ENCODE measurements at regions not wholly inside any gene's neighbourhood (a gene's known extent, or its start where the extent isn't known, plus 50 kb on each side); places are given as distances from the start of the nearest gene placed in this dataset.

GRCh38 chr7:81616951-81617350, 152.9 kb downstream of the HGF start:
- intact Hi-C loops (cut with DNase I, micrococcal nuclease) = no loop called here
- Histone ChIP-seq H3K36me3 (ENCODE audit: low read depth) (no peaks in the 10 kb centered on the region), H3K4me1 (ENCODE audit: low read depth) (no peaks in the 10 kb centered on the region), H3K4me3 (no peak overlapping the region), H3K9me3 (no peaks in the 10 kb centered on the region)
- TF ChIP-seq CTCF (IDR thresholded peaks at IDR 0.05) = no peak
- DNase-seq = no peak
- ATAC-seq = no peak

- no peak for DNase-seq
- intact Hi-C loops (cut with DNase I, micrococcal nuclease) = no loop called here
- TF ChIP-seq CTCF (IDR thresholded peaks at IDR 0.05) = no peak
These were observed 158.0 kb downstream of the HGF start for GRCh38 chr7:81611805-81612204.

GRCh38 chr7:81611040-81611439, 158.8 kb downstream of the HGF start:
- no peaks in the 10 kb centered on the region for H3K36me3 ChIP-seq (ENCODE audit: low read depth)
- H3K4me1 ChIP-seq (ENCODE audit: low read depth) = no peaks in the 10 kb centered on the region
- no peak for TF ChIP-seq CTCF (IDR thresholded peaks at IDR 0.05)
- H3K4me3 ChIP-seq = no peak overlapping the region
- DNase-seq (peak in 2 of 3 donors; percentile 14 to 32), ATAC-seq (no peak)
- intact Hi-C loops (cut with DNase I, micrococcal nuclease) = no loop called here
- H3K9me3 ChIP-seq = no peaks in the 10 kb centered on the region

More at GRCh38 chr7:81611805-81612204, 158.0 kb downstream of the HGF start:
- Histone ChIP-seq H3K9me3 (no peaks in the 10 kb centered on the region), H3K36me3 (ENCODE audit: low read depth) (no peaks in the 10 kb centered on the region), H3K4me3 (no peak overlapping the region), H3K4me1 (ENCODE audit: low read depth) (no peaks in the 10 kb centered on the region)
- no peak for ATAC-seq

- Histone ChIP-seq H3K9me3 (no peaks in the 10 kb centered on the region), H3K4me1 (ENCODE audit: low read depth) (no peaks in the 10 kb centered on the region), H3K4me3 (no peak overlapping the region), H3K36me3 (ENCODE audit: low read depth) (no peaks in the 10 kb centered on the region)
- DNase-seq = no peak
- TF ChIP-seq CTCF (IDR thresholded peaks at IDR 0.05) = no peak
- ATAC-seq = no peak
- intact Hi-C loops (cut with DNase I, micrococcal nuclease) = no loop called here
These were observed 161.0 kb downstream of the HGF start for GRCh38 chr7:81608748-81609382.

DNA sequence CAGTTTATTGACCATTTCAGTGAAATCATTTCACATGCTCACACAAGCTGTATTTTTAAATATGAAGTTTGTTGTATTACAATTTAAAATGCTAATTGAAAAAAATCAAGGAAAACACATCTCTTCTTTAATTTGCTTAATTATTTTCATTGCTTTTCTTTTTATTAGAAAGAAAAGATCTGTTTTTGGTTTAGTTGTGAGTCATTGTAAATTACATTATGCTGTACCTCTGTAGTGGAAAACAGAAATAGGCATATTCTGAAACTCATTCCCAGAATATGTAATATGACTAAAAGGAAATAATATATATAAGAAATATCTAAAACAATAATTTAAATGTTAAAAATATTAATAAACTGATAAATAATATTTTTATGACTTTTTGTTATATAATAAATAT, 161.9 kb downstream of the HGF start:
- Histone ChIP-seq H3K4me3 (no peak overlapping the region), H3K9me3 (no peaks in the 10 kb centered on the region), H3K36me3 (ENCODE audit: low read depth) (no peaks in the 10 kb centered on the region), H3K4me1 (ENCODE audit: low read depth) (no peaks in the 10 kb centered on the region)
- ATAC-seq = no peak
- no peak for DNase-seq
- TF ChIP-seq CTCF (IDR thresholded peaks at IDR 0.05) = no peak
- intact Hi-C loops (cut with DNase I, micrococcal nuclease) = no loop called here
